CD14-positive monocyte (primary cell): ENCODE measurements at regions not wholly inside any gene's neighbourhood (a gene's known extent, or its start where the extent isn't known, plus 50 kb on each side); places are given as distances from the start of the nearest gene placed in this dataset.

Experiments
- DNase-seq, 3 donors: peaks; one replicate each; pipeline ENCODE4 v3.0.0-alpha.2; 2011 to 2022
- H2AFZ ChIP-seq: 2 replicates; pipeline ENCODE4 v1.6.0; 2012; ENCODE audit warnings: mild to moderate bottlenecking, low read depth, low read length, inconsistent platforms; ENCODE audit not compliant: insufficient read depth, poor library complexity, severe bottlenecking
- H3K27ac ChIP-seq, 2 donors: 1 replicate in 1 of 2; 2 replicates in 1 of 2; pipeline ENCODE4 v1.5.1; 2012 to 2013; ENCODE audit warnings: low read length in 2 of 2, control low read depth in 1 of 2, inconsistent platforms in 1 of 2, low read depth in 1 of 2, mild to moderate bottlenecking in 1 of 2
- H3K27me3 ChIP-seq, 2 donors: one replicate each; pipeline versions ENCODE4 v1.6.0 to v1.6.1; 2011 to 2013; ENCODE audit warnings: low read length in 2 of 2; ENCODE audit not compliant: control insufficient read depth in 2 of 2, insufficient read depth in 2 of 2
- H3K36me3 ChIP-seq, 2 donors: replicated peaks in 1 of 2; 1 replicate in 1 of 2; 2 replicates in 1 of 2; pipeline versions ENCODE4 v1.5.1 to v1.6.1; 2012 to 2013; ENCODE audit warnings: low read length in 2 of 2, control low read depth in 1 of 2, inconsistent platforms in 1 of 2, mild to moderate bottlenecking in 1 of 2; ENCODE audit not compliant: insufficient read depth in 2 of 2, control insufficient read depth in 1 of 2
- H3K4me1 ChIP-seq, 2 donors: 1 replicate in 1 of 2; 2 replicates in 1 of 2; pipeline versions ENCODE4 v1.5.1 to v1.6.1; 2012 to 2013; ENCODE audit warnings: low read length in 2 of 2, control low read depth in 1 of 2, inconsistent platforms in 1 of 2, mild to moderate bottlenecking in 1 of 2, moderate library complexity in 1 of 2; ENCODE audit not compliant: insufficient read depth in 2 of 2, control insufficient read depth in 1 of 2
- H3K4me2 ChIP-seq: replicated peaks from 2 replicates; pipeline ENCODE3; 2012; ENCODE audit warnings: low read length, moderate library complexity, mild to moderate bottlenecking; ENCODE audit not compliant: poor library complexity, severe bottlenecking; ENCODE audit errors: extremely low read depth
- H3K4me3 ChIP-seq, 3 experiments: fragments of 200-600 bp in 1 of 3; sonication (generic) in 1 of 3; replicated peaks in 1 of 3; 1 replicate in 2 of 3; 2 replicates in 1 of 3; pipeline ENCODE4 v1.5.1; 2011 to 2013; ENCODE audit warnings: low read length in 3 of 3, mild to moderate bottlenecking in 3 of 3, control low read depth in 2 of 3, low read depth in 2 of 3, inconsistent platforms in 1 of 3, moderate library complexity in 1 of 3
- H3K79me2 ChIP-seq: 2 replicates; pipeline ENCODE4 v1.6.0; 2012; ENCODE audit warnings: mild to moderate bottlenecking, control low read depth, inconsistent platforms, low read length, moderate library complexity; ENCODE audit not compliant: insufficient read depth
- H3K9ac ChIP-seq: 2 replicates; pipeline ENCODE4 v1.6.0; 2017; ENCODE audit warnings: low read length, mild to moderate bottlenecking; ENCODE audit not compliant: insufficient read depth, poor library complexity, severe bottlenecking
- H3K9me3 ChIP-seq, 2 donors: replicated peaks in 1 of 2; 1 replicate in 1 of 2; 2 replicates in 1 of 2; pipeline versions ENCODE4 v1.5.1 to v1.6.1; 2012 to 2013; ENCODE audit warnings: low read length in 2 of 2, control low read depth in 1 of 2; ENCODE audit not compliant: control insufficient read depth in 1 of 2, insufficient read depth in 1 of 2
- H4K20me1 ChIP-seq: 2 replicates; pipeline ENCODE4 v1.6.0; 2012; ENCODE audit warnings: mild to moderate bottlenecking, low read length, control low read depth, moderate library complexity; ENCODE audit not compliant: insufficient read depth
- H3K27ac Mint-ChIP-seq, 7 donors: one replicate each; pipeline ENCODE4 v1.8.0; 2020; ENCODE audit warnings: mild to moderate bottlenecking in 7 of 7, mixed read lengths in 7 of 7, moderate library complexity in 6 of 7, inconsistent platforms in 2 of 7
- H3K27me3 Mint-ChIP-seq, 3 donors: one replicate each; pipeline ENCODE4 v1.8.0; 2021 to 2022; ENCODE audit warnings: low read depth in 3 of 3, mild to moderate bottlenecking in 3 of 3, mixed read lengths in 3 of 3, moderate library complexity in 3 of 3, inconsistent platforms in 1 of 3
- H3K36me3 Mint-ChIP-seq, 2 donors: one replicate each; pipeline ENCODE4 v1.8.0; 2020; ENCODE audit warnings: mixed read lengths in 2 of 2, inconsistent platforms in 1 of 2, mild to moderate bottlenecking in 1 of 2
- H3K4me1 Mint-ChIP-seq: one replicate; pipeline ENCODE4 v1.8.0; 2020; ENCODE audit warnings: mild to moderate bottlenecking, mixed read lengths
- H3K4me3 Mint-ChIP-seq, 2 donors: one replicate each; pipeline ENCODE4 v1.8.0; 2020; ENCODE audit warnings: mild to moderate bottlenecking in 2 of 2, mixed read lengths in 2 of 2, moderate library complexity in 1 of 2
- H3K9me3 Mint-ChIP-seq, 7 donors: one replicate each; pipeline ENCODE4 v1.8.0; 2020 to 2022; ENCODE audit warnings: mixed read lengths in 7 of 7, mild to moderate bottlenecking in 6 of 7, moderate library complexity in 6 of 7, inconsistent platforms in 2 of 7
- WGBS: methylation state at CpG from one replicate; pipeline ENCODE4 v1.1.5; 2013; ENCODE audit warnings: missing lambda C conversion rate; ENCODE audit not compliant: insufficient coverage; 5-methylcytosine and 5-hydroxymethylcytosine counted together
- intact Hi-C, 2 donors: fragments of 100-400 bp; cut with micrococcal nuclease; formaldehyde crosslinking; loops; one replicate each; pipeline versions ENCODE4 v1.15.0 to v1.15.1; 2023
- TF ChIP-seq, protein P1 (sequence below): fragments of 200-600 bp; IDR thresholded peaks from one replicate; pipeline ENCODE4 v1.8.0; 2022; ENCODE audit warnings: antibody characterized with exemption, mild to moderate bottlenecking

DNA sequence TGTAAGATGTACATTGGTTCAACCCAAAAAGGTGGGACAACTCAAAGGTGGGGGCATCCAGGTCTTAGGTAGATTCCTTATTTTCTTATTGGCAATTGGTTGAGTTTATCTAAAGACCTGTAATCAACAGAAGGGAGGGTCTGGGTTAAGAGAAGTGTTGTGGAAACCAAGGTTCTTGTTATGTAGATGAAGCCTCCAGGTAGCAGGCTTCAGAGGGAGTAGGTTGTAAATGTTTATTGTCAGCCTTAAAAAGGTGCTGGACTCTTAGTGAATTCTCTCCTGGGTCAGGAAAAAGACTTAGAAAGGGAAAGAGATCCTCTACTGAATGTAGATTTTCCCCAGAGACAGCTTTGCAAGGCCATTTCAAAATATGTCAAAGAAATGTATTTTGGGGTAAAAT, 125.3 kb upstream of the NDUFV2 start:
- no peak overlapping the region for H3K4me3 ChIP-seq
- H3K27ac Mint-ChIP-seq = no peak overlapping the region
- no peak for DNase-seq
- no peaks in the 10 kb centered on the region for H3K9me3 ChIP-seq
- peaks cover 0 to 8% (median 4%) of the 10 kb centered on the region in 7 donors for H3K9me3 Mint-ChIP-seq
- H3K79me2 ChIP-seq = no peaks in the 10 kb centered on the region
- TF ChIP-seq, protein P1, sequence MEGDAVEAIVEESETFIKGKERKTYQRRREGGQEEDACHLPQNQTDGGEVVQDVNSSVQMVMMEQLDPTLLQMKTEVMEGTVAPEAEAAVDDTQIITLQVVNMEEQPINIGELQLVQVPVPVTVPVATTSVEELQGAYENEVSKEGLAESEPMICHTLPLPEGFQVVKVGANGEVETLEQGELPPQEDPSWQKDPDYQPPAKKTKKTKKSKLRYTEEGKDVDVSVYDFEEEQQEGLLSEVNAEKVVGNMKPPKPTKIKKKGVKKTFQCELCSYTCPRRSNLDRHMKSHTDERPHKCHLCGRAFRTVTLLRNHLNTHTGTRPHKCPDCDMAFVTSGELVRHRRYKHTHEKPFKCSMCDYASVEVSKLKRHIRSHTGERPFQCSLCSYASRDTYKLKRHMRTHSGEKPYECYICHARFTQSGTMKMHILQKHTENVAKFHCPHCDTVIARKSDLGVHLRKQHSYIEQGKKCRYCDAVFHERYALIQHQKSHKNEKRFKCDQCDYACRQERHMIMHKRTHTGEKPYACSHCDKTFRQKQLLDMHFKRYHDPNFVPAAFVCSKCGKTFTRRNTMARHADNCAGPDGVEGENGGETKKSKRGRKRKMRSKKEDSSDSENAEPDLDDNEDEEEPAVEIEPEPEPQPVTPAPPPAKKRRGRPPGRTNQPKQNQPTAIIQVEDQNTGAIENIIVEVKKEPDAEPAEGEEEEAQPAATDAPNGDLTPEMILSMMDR = no peak
- no peaks in the 10 kb centered on the region for H3K36me3 ChIP-seq
- H3K27ac ChIP-seq = no peak overlapping the region
- intact Hi-C loops = no loop called here
- H3K9ac ChIP-seq = no peak overlapping the region
- no peaks in the 10 kb centered on the region for H3K4me1 Mint-ChIP-seq
- no peaks in the 10 kb centered on the region for H4K20me1 ChIP-seq
- no peak overlapping the region for H3K4me3 Mint-ChIP-seq
- H3K4me1 ChIP-seq = no peaks in the 10 kb centered on the region
- H3K27me3 Mint-ChIP-seq = peaks cover 2 to 7% (median 4%) of the 10 kb centered on the region in 3 donors
- no peaks in the 10 kb centered on the region for H3K36me3 Mint-ChIP-seq
- no peak overlapping the region for H2AFZ ChIP-seq
- H3K4me2 ChIP-seq = no peak overlapping the region
- no peaks in the 10 kb centered on the region for H3K27me3 ChIP-seq

DNA sequence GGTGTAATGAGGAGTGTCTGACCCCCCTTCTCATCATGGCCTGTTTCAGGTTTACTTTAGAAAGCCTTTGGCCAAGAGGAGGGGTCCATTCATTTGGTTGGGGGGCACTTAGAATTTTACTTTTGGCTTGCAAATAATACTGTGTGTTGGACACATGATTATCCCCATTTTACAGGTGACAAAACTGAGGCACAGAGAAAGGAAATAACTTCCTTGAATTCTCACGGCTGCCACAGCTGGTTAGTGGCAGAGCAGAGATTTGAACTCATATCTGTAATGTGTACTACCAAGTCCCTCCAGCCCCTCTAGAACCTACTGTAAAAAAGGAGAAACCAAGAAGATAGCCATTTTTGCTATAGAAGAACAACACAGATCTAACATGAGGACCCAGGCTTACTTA, 124.8 kb upstream of the NDUFV2 start:
- Histone ChIP-seq H3K36me3 (no peaks in the 10 kb centered on the region), H3K9me3 (no peaks in the 10 kb centered on the region), H2AFZ (no peak overlapping the region), H3K4me1 (no peaks in the 10 kb centered on the region), H3K27me3 (no peaks in the 10 kb centered on the region), H3K4me3 (no peak overlapping the region), H3K79me2 (no peaks in the 10 kb centered on the region), H3K9ac (no peak overlapping the region), H4K20me1 (no peaks in the 10 kb centered on the region), H3K27ac (no peak overlapping the region), H3K4me2 (no peak overlapping the region)
- intact Hi-C loops = no loop called here
- WGBS = no CpG with 5 or more reads among the region's 1 CpG
- Mint-ChIP-seq H3K4me1 (no peaks in the 10 kb centered on the region), H3K27me3 (peaks cover 2 to 7% (median 4%) of the 10 kb centered on the region in 3 donors), H3K9me3 (peaks cover 0 to 8% (median 4%) of the 10 kb centered on the region in 7 donors), H3K27ac (no peak overlapping the region), H3K4me3 (no peak overlapping the region), H3K36me3 (no peaks in the 10 kb centered on the region)
- TF ChIP-seq, protein P1 = no peak
- DNase-seq = no peak
